ENCODE measurements at regions not wholly inside any gene's neighbourhood (a gene's known extent, or its start where the extent isn't known, plus 50 kb on each side); places are given as distances from the start of the nearest gene placed in this dataset.

DNA sequence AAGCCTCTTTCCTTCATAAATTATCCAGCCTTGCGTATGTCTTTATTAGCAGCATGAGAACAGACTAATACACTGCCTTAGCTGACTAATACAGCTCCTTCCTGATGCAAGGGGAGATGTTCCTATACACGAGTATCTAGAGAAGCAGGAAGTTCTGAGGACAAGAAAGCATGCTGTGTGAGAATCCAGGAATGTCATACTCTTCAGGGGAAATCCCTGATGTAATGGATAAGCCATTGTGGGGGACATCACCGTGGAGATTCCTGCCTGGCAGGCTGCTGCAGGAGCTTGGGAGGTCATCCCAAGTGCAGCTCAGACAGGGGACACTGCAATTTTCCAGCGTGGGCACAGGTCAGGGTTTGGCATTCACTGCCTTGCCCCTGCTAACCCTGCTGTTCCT, 476.9 kb downstream of the NR2F2 start:
- FAIRE-seq: no peak
- WGBS (ENCODE audit: insufficient coverage, low coverage, missing lambda C conversion rate): 0% methylated on average over 4 of the region's 4 CpGs
- TF ChIP-seq RBM22 (IDR thresholded peaks at IDR 0.05; ENCODE audit: low read depth, low read length, poor library complexity, severe bottlenecking): no peak
- TF ChIP-seq CBX8 (IDR thresholded peaks at IDR 0.05; ENCODE audit: borderline replicate concordance, extremely low read depth, low read depth, low read length, poor library complexity, severe bottlenecking): no peak
- no peak for TF ChIP-seq ZNF184 (CRISPR knock-in tag; IDR thresholded peaks at IDR 0.05)
- no peak for TF ChIP-seq ZNF280B (CRISPR knock-in tag; IDR thresholded peaks at IDR 0.05)
- TF ChIP-seq KAT8 (IDR thresholded peaks at IDR 0.05; ENCODE audit: low read depth): no peak
- TF ChIP-seq ELK3 (CRISPR knock-in tag; IDR thresholded peaks at IDR 0.05): no peak
- no peak for TF ChIP-seq CEBPZ (IDR thresholded peaks at IDR 0.05; ENCODE audit: borderline replicate concordance, low read depth, low read length)
- no peak for TF ChIP-seq HNRNPUL1 (IDR thresholded peaks at IDR 0.05; ENCODE audit: low read length)
- no peak for TF ChIP-seq CBFA2T2 (conservative IDR thresholded peaks at IDR 0.05)
- no peak for TF ChIP-seq ZHX1 (conservative IDR thresholded peaks at IDR 0.05; ENCODE audit: low read length)
- no peak for TF ChIP-seq PHB2 (IDR thresholded peaks at IDR 0.05; ENCODE audit: low read depth)
- no peak for TF ChIP-seq TOE1 (IDR thresholded peaks at IDR 0.05; ENCODE audit: borderline replicate concordance)
- TF ChIP-seq TOE1 (CRISPR knock-in tag; IDR thresholded peaks at IDR 0.05; ENCODE audit: borderline replicate concordance, low read depth): no peak
- TF ChIP-seq, protein P1, sequence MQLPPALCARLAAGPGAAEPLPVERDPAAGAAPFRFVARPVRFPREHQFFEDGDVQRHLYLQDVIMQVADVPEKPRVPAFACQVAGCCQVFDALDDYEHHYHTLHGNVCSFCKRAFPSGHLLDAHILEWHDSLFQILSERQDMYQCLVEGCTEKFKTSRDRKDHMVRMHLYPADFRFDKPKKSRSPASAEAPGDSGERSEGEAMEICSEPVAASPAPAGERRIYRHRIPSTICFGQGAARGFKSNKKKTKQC (CRISPR knock-in tag; IDR thresholded peaks at IDR 0.05): no peak

More for the DNA sequence above, 476.9 kb downstream of the NR2F2 start:
- ChIA-PET CTCF (ENCODE audit: low intra/inter-chr PET ratio) (no interaction called here), POLR2A (no interaction called here)
- Histone ChIP-seq H3K4me3 (no peak overlapping the region), H3K4me1 (replicated peaks in 1 of 2; ENCODE audit: control insufficient read depth in 2 of 2, insufficient read depth in 2 of 2, low read length in 2 of 2) (no peaks in the 10 kb centered on the region), H4K20me1 (replicated peaks; ENCODE audit: control insufficient read depth, insufficient read depth, low read length) (no peaks in the 10 kb centered on the region), H3K79me2 (ENCODE audit: control insufficient read depth, insufficient read depth, low read length) (no peaks in the 10 kb centered on the region), H3K9ac (ENCODE audit: insufficient read depth in 1 of 2, low read depth in 2 of 2, low read length in 2 of 2) (no peak overlapping the region), H3K27me3 (ENCODE audit: control insufficient read depth in 2 of 2, insufficient read depth in 2 of 2, low read length in 2 of 2) (no peaks in the 10 kb centered on the region; a peak in 2 of 5 replicates), H2AFZ (ENCODE audit: low read depth, low read length) (no peak overlapping the region), H3K36me3 (ENCODE audit: control insufficient read depth, insufficient read depth, low read length) (no peaks in the 10 kb centered on the region), H3K9me3 (replicated peaks; ENCODE audit: control insufficient read depth, insufficient read depth, low read depth, low read length) (no peaks in the 10 kb centered on the region), H3K27ac (ENCODE audit: extremely low read depth, low read depth, low read length) (no peak overlapping the region), H3K9me1 (ENCODE audit: control insufficient read depth, insufficient read depth, low read length) (no peaks in the 10 kb centered on the region), H3K4me2 (ENCODE audit: insufficient read depth, low read length) (no peak overlapping the region)
- intact Hi-C loops (cut with micrococcal nuclease): no loop called here
- ATAC-seq: no peak
- in situ Hi-C loops (cut with MboI): no loop called here
- no peak for DNase-seq (ENCODE audit: extremely low read depth in 1 of 4, low spot score in 3 of 4)
- BruUV-seq (replicated peaks): no TSS peak

Measured in K562 (cell line).